GM12892 (cell line): ENCODE measurements at regions not wholly inside any gene's neighbourhood (a gene's known extent, or its start where the extent isn't known, plus 50 kb on each side); places are given as distances from the start of the nearest gene placed in this dataset.

ENCODE experiments used
- POLR2AphosphoS5 ChIP-seq: IDR thresholded peaks from 2 replicates; pipeline ENCODE4 v1.6.1; 2011; ENCODE audit warnings: low read depth, low read length, control low read depth
- TAF1 ChIP-seq: IDR thresholded peaks from 2 replicates; pipeline ENCODE4 v1.6.1; 2011; ENCODE audit warnings: low read depth, mild to moderate bottlenecking, control low read depth, low read length, borderline replicate concordance

DNA sequence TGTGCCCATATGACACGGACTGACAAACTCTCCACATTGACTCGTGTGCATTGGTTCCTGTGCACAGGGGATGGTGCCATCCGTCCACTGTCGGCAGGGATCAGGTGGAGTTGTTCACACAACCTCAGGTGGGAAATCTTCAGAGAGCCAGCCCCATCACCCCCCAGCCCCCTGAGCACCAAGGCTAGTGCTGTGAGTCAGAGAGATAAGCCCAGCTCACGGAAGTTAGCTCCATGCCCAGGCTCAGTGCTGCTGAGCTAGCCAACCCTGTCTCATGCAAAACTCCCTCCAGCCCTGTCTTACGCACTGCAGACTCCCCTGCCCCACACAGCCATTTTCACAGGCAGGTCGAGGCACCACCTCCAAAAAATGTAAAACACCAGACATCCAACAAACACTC lies 139.0 kb upstream of the NGF start:
- TF ChIP-seq POLR2AphosphoS5 = no peak
- no peak for TF ChIP-seq TAF1
